ENCODE measurements at regions not wholly inside any gene's neighbourhood (a gene's known extent, or its start where the extent isn't known, plus 50 kb on each side); places are given as distances from the start of the nearest gene placed in this dataset.
"Not testable (repeated sequence)": the region's sequence is repeated elsewhere in the genome, so short reads cannot be mapped to it uniquely, and the experiment has no call there.

GRCh38 chr2:173673640-173674039 lies 291.5 kb downstream of the SP3 start:
- no peak for DNase-seq

DNA sequence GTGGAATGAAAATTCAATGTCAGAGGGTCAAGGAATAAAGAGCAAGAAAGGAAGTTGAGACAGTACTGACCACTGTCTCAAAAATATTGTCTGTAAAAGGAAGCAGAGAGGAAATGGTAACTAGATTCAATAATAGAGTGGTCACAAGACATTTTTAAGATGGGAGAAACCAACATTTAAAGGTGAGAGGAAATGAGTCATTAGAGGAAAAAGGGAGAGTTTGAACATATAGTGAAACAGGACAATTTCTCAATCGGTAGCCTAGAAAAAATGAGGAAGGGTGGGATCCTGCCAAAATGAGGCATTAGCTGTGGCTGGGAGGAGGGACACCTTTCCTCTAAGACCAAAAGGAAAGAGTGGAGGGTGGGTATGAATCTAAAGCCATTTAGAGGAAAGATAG lies 288.5 kb downstream of the SP3 start:
- no peak for DNase-seq

- DNase-seq = no peak
Observed at GRCh38 chr2:173678186-173678585, 287.0 kb downstream of the SP3 start.

- no peak for DNase-seq
Observed at GRCh38 chr2:173680574-173680973, 284.6 kb downstream of the SP3 start.

GRCh38 chr2:173681881-173682650 lies 283.1 kb downstream of the SP3 start:
- DNase-seq = no peak

GRCh38 chr2:173684896-173685459 lies 280.2 kb downstream of the SP3 start:
- no peak for DNase-seq

DNA sequence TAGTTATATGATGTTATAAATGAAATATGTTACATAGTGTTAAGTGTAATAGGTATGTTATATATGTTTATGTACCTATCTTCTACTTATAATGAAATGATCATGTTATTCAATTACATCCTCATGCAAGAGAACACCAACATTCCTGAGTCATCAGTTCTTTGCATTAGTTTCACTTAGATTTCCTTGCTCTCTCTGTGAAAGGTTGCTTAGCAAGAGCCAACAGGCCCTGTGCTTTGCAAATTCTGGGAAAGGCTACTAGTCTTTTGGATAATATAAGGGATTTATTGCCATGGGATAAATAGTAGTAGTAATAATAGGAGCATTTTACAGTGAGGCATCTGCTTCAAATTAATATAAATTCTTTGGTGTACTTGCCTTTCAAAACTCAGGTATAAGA lies 274.8 kb downstream of the SP3 start:
- no peak for DNase-seq

GRCh38 chr2:173692068-173692467 lies 273.1 kb downstream of the SP3 start:
- DNase-seq = no peak

DNA sequence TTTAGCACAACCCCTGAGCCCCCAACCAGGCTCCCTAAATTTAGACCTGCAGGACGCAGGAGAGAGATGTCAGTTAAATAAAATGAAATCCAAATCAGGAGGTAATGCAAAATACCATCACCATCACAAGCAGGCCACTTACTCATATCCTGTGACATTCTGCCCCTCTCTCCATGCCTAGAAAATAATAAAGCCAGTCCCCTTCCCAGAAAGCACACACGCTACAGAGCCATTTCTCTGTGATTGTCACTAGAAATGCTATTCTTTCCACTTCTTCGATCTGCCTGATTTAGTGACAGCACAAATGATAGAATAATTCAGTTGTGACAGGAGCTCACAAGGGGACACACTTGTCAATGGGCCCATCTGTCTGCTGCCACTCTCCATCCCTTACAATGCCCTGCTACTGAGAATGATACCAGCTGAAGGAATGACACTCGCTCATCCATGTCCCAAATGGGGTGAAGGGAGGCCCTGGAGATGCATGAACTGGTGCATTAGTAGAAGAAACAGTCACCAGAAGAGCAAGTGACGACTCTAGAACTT lies 272.1 kb downstream of the SP3 start:
- DNase-seq = no peak

- DNase-seq = no peak
Observed at GRCh38 chr2:173696274-173696673, 268.9 kb downstream of the SP3 start.

- no peak for DNase-seq
Observed at GRCh38 chr2:173697929-173698328, 267.2 kb downstream of the SP3 start.

- no peak for DNase-seq
Observed at GRCh38 chr2:173705656-173706055, 259.5 kb downstream of the SP3 start.

DNA sequence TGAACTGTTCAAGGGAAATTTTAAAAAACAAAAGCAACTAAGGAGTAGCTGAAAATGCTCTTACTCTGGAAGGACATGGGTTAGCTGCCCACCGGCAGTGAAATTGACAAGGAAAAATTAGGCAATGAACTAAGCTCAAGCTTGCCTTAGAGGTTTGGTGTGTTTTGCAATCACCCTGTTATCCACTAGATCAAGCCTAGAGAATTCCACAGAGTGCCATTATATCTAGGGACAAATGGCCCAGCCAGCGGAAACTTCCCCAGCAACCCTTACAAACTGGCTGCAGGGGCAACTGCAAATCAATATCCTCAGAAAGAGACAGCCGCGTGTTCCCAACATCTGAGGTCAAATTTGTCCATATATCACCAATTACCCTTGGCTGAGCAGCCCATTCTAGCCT lies 258.2 kb downstream of the SP3 start:
- DNase-seq = no peak

- DNase-seq = no peak
Observed at GRCh38 chr2:173708806-173709205, 256.4 kb downstream of the SP3 start.

DNA sequence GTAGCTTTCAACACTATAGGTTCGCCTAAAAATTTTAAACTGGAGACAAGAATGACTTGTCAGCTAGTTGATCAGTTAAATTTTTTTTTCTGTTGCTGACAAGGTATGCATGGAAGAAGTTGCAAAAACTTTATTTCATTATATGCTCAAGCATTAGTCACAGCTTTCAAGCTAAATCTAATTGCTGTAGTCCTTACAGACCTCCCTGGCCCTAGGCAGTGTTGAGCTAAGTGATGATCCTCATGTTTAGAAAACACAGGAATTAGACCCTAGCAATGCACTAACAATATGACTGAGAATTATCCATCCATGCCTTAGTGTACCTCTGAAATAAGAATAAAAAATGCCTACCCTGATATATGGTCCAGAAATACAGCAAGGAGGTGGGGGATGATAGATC lies 253.4 kb downstream of the SP3 start:
- DNase-seq = no peak

DNA sequence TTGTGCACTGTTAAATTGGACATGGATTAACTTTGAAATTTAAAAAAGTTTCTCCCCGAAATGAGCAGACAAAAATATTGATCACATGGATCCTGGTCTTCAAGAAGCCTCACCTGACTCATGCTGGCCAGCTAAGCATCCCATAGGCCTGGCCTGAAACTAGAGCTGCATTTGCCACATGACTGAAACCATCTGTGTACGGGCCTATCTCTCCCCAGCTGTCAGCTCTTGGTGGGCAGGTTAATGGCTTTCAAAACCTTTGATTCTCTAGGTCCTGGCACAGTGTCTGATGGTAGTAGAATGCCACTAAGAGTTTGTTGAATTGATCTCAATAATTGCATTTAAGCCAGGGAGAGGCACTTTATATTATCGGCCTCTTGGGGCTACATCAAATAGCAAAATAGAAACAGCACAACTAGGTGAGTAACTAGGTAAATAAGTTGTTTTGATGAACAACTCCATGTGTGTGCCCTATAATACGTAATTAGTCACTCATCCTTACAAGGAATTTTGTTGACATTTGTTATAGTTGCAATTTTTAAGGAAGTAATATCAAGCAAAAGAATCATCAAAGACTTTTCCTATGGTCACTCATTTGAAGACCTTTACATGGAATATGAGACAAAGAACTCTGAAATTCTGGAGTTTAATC lies 251.1 kb downstream of the SP3 start:
- no peak for DNase-seq

- DNase-seq = no peak
Observed at GRCh38 chr2:173715441-173715840, 249.7 kb downstream of the SP3 start.

DNA sequence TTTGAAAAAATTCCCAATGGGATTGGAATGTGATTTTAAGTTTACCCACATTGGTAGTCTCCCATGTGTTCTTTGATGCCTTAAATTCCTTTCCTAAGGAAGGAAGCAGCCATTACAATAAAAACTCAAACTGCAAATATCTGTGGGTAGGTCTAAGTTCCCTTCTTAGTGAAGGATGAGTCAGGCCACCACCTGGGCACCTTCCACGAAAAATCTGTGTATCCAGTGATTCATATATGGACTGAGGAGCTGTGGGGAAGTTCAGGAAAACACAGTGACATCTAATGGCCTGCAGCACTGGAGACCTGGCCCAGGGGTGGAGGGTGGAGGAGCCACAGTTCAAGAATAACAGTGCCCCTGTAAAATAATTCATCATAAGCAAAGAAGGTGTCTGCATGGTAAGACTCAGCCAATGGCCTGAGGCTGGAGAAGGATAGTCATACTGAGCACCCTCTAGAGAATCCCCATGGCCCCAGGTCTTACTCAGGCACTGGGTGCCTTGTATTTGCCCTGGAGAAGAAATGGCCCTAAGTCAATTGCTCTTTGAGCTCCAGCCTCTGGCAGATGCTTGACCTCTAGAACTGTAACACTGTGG lies 248.6 kb downstream of the SP3 start:
- DNase-seq = no peak

DNA sequence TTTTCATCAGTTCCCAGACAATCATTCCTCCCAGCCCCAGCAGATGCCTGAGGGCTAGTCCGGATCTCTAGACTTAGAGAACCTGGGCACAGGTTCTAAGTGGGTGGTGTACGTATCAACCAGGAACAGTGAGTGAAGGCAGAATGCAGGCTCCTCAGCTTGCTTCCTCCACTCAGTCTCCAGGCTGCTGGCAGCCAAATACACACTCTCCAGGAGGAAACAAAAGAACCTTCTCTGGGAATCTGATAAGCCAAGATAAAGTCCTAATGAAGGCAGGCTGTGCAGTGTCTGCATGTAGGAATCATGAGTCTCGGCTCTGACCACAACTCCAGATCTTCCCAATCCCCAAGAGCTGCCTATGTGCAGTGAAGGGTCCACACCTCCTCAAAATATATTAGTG lies 245.7 kb downstream of the SP3 start:
- DNase-seq = no peak

- DNase-seq = no peak
Observed at GRCh38 chr2:173720306-173720705, 244.9 kb downstream of the SP3 start.

- DNase-seq = no peak
Observed at GRCh38 chr2:173734797-173735196, 230.4 kb downstream of the SP3 start.

GRCh38 chr2:173737954-173738575 lies 227.1 kb downstream of the SP3 start:
- DNase-seq = not testable (repeated sequence)

- no peak for DNase-seq
Observed at GRCh38 chr2:173739006-173739405, 226.2 kb downstream of the SP3 start.

Data from NCI-H2081 treated with DMSO at 0.1 percent for 48 hours (cell line).